GM23248 (cell line): ENCODE measurements at regions not wholly inside any gene's neighbourhood (a gene's known extent, or its start where the extent isn't known, plus 50 kb on each side); places are given as distances from the start of the nearest gene placed in this dataset.

Source experiments
- DNase-seq: peaks from one replicate; pipeline ENCODE4 v3.0.0-alpha.2; 2015
- H2AFZ ChIP-seq: fragments of 200-600 bp; sonication (generic); 2 replicates; pipeline ENCODE4 v1.6.1; 2016; ENCODE audit warnings: antibody characterized with exemption
- H3F3A ChIP-seq: fragments of 200-600 bp; sonication (generic); 2 replicates; pipeline ENCODE4 v1.6.1; 2016; ENCODE audit warnings: mild to moderate bottlenecking, antibody characterized with exemption, mixed run types; ENCODE audit not compliant: insufficient read depth
- H3K27ac ChIP-seq: fragments of 200-600 bp; sonication (generic); 2 replicates; pipeline ENCODE4 v1.5.1; 2016; ENCODE audit warnings: mild to moderate bottlenecking
- H3K27me3 ChIP-seq: fragments of 200-600 bp; sonication (generic); replicated peaks from 2 replicates; pipeline ENCODE4 v1.6.1; 2016; ENCODE audit warnings: mild to moderate bottlenecking; ENCODE audit not compliant: insufficient read depth
- H3K36me3 ChIP-seq: fragments of 200-600 bp; sonication (generic); 2 replicates; pipeline ENCODE4 v1.6.1; 2016; ENCODE audit warnings: low read depth, mild to moderate bottlenecking
- H3K4me1 ChIP-seq: fragments of 200-600 bp; sonication (generic); 2 replicates; pipeline ENCODE4 v1.6.1; 2016; ENCODE audit warnings: mild to moderate bottlenecking; ENCODE audit not compliant: insufficient read depth
- H3K4me2 ChIP-seq: fragments of 200-600 bp; sonication (generic); one replicate; pipeline ENCODE4 v1.6.1; 2016; ENCODE audit warnings: mild to moderate bottlenecking; ENCODE audit not compliant: unreplicated experiment
- H3K4me3 ChIP-seq: fragments of 200-600 bp; sonication (generic); 2 replicates; pipeline ENCODE4 v1.5.1; 2016; ENCODE audit warnings: mild to moderate bottlenecking
- H3K79me2 ChIP-seq: fragments of 200-600 bp; sonication (generic); 2 replicates; pipeline ENCODE4 v1.6.1; 2016; ENCODE audit warnings: mild to moderate bottlenecking; ENCODE audit not compliant: insufficient read depth
- H3K9ac ChIP-seq: fragments of 200-600 bp; sonication (generic); 2 replicates; pipeline ENCODE4 v1.6.1; 2016; ENCODE audit warnings: mild to moderate bottlenecking
- H3K9me2 ChIP-seq: fragments of 200-600 bp; sonication (generic); 2 replicates; pipeline ENCODE4 v1.6.1; 2016; ENCODE audit warnings: mixed run types, mild to moderate bottlenecking, moderate library complexity; ENCODE audit not compliant: insufficient read depth
- H3K9me3 ChIP-seq: fragments of 200-600 bp; sonication (generic); one replicate; pipeline ENCODE4 v1.6.1; 2017; ENCODE audit warnings: low read depth
- H4K20me1 ChIP-seq: fragments of 200-600 bp; sonication (generic); 2 replicates; pipeline ENCODE4 v1.6.0; 2016; ENCODE audit not compliant: insufficient read depth
- EZH2 ChIP-seq: fragments of 200-600 bp; sonication (generic); IDR thresholded peaks from 2 replicates; pipeline ENCODE4 v1.6.1; 2018; ENCODE audit warnings: antibody characterized with exemption, mild to moderate bottlenecking; ENCODE audit not compliant: insufficient read depth, poor library complexity, severe bottlenecking
- EZH2phosphoT487 ChIP-seq: fragments of 200-600 bp; sonication (generic); IDR thresholded peaks from 2 replicates; pipeline ENCODE4 v1.6.1; 2018; ENCODE audit warnings: antibody characterized with exemption, moderate library complexity, mild to moderate bottlenecking, low read depth; ENCODE audit not compliant: insufficient read depth
- WGBS, 2 experiments: methylation state at CpG; one replicate each; pipeline ENCODE4 v1.1.6; 2015 to 2017; ENCODE audit warnings: low lambda C conversion rate in 2 of 2, low coverage in 1 of 2; ENCODE audit errors: missing lambda C conversion rate in 2 of 2; 5-methylcytosine and 5-hydroxymethylcytosine counted together
- in situ Hi-C: fragments of 300-500 bp; cut with MboI; formaldehyde crosslinking; loops from 2 replicates; pipeline ENCODE4 v1.15.0; 2020

DNA sequence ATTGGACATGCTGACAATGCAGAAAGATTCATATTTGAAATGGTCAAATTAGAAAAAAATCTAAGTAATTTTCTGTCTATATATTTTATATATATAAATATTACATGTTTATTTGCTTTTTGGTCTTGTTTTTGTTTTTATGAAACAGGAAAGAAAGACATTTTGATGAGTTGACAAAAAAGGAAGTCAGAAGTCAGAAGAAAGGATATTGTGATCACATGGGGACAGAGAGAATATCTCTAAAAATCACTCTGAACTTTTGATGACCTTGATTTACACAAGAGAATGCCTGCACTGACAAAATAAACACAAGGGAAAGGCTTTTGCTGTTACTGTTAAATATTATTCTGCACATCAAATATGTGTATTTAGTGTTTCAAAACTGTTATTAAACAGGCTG, 811.2 kb downstream of the SI start:
- Histone ChIP-seq H4K20me1 (no peaks in the 10 kb centered on the region), H3K9me2 (no peaks in the 10 kb centered on the region), H3K27me3 (no peaks in the 10 kb centered on the region), H3K9me3 (no peaks in the 10 kb centered on the region), H3K27ac (no peak overlapping the region), H3K36me3 (no peaks in the 10 kb centered on the region), H3F3A (no peaks in the 10 kb centered on the region), H3K79me2 (no peaks in the 10 kb centered on the region), H3K4me2 (no peak overlapping the region), H3K4me3 (no peak overlapping the region), H2AFZ (no peak overlapping the region), H3K4me1 (no peaks in the 10 kb centered on the region), H3K9ac (no peak overlapping the region)
- no peak for DNase-seq
- in situ Hi-C loops: no loop called here
- TF ChIP-seq EZH2phosphoT487 (no peak), EZH2 (no peak)

DNA sequence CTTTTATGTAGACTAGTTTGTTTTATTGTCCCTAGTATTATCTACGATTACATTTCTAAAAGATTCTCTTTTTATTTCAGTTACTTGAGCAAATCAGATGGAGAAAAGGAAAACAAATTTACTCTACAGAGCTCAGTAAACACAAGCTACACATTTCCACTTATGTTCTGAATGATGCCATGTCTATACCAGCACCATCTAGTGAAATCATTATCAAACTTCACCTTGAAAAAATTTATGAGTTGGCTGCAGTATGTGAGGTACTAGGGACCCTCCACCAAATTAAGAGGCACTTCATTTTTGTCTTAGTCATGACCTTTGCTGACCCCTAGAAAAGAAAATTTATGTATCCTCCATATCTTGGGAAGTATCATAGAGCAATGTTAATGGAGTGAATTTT, 827.4 kb downstream of the SI start:
- Histone ChIP-seq H3K9me3 (no peaks in the 10 kb centered on the region), H3K4me1 (no peaks in the 10 kb centered on the region), H3K9me2 (no peaks in the 10 kb centered on the region), H3K4me2 (no peak overlapping the region), H3K36me3 (no peaks in the 10 kb centered on the region), H3K4me3 (no peak overlapping the region), H2AFZ (no peak overlapping the region), H3K9ac (no peak overlapping the region), H3K27ac (no peak overlapping the region), H3F3A (no peaks in the 10 kb centered on the region), H3K79me2 (no peaks in the 10 kb centered on the region), H3K27me3 (no peaks in the 10 kb centered on the region), H4K20me1 (no peaks in the 10 kb centered on the region)
- no peak for TF ChIP-seq EZH2
- no peak for TF ChIP-seq EZH2phosphoT487
- WGBS, 2 experiments: 39 to 45% methylated on average over 1 of the region's 1 CpG
- in situ Hi-C loops: no loop called here
- DNase-seq: no peak

DNA sequence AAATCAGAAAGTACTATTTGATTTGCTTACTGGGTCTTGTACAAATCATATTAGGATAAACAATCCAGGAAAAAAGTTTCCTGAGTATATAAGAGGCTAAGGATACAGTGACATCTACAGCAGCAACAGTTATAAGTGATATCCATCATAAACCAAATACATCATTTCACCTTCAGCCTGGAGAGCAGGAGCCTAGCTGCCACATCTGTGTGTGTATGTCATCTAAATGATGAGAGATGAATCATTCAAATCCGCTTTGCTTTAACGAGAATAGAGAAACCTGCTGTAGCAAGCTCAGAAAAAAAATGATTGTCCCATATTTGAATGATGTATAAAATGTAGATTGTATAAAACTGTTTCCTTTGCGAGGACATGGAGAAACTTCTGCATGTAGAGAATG, 841.4 kb downstream of the SI start:
- no peak overlapping the region for H3K4me2 ChIP-seq
- no peak for DNase-seq
- H3K9ac ChIP-seq: no peak overlapping the region
- no peaks in the 10 kb centered on the region for H3F3A ChIP-seq
- WGBS, 2 experiments: 67 to 74% methylated on average over 3 of the region's 3 CpGs
- H3K27me3 ChIP-seq: no peaks in the 10 kb centered on the region
- no peak overlapping the region for H3K27ac ChIP-seq
- no peaks in the 10 kb centered on the region for H3K9me2 ChIP-seq
- in situ Hi-C loops: no loop called here
- H4K20me1 ChIP-seq: no peaks in the 10 kb centered on the region
- TF ChIP-seq EZH2: no peak
- TF ChIP-seq EZH2phosphoT487: no peak
- H2AFZ ChIP-seq: no peak overlapping the region
- H3K4me3 ChIP-seq: no peak overlapping the region
- H3K4me1 ChIP-seq: no peaks in the 10 kb centered on the region
- H3K36me3 ChIP-seq: no peaks in the 10 kb centered on the region
- no peaks in the 10 kb centered on the region for H3K79me2 ChIP-seq
- H3K9me3 ChIP-seq: no peaks in the 10 kb centered on the region

DNA sequence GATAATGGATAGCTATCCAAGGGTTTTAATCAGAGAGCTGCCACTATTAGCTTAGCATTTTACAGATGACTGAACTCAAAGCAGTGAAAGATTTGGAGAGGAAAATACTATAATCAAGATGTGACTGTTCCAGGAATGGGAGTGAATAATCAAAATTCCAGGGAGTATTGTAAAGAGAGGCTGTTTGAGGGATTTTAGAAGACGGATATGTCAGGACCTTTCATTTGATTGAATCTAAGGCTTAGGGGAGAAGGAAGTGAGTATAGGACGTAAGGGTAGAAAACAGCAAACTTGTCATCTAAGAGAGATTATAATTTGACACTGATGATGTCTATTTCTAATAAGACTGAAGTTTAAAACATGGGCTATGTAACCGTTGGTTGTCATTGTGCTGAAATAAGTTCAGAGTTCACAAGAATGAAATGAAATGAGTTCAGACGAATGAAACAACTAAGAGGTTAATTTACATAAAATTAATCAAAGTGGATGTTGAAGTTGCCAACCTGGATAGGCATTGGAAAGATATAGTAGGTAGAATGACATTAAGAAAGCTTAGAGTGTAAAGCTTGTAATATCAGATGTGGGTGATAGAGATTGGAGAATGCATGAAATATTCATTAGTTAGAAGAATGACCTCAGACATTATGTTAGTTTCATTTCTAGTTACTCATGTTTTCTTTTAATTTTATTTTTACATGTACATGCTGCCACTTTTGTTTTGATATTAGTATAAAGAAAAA, 842.8 kb downstream of the SI start:
- H3K9me2 ChIP-seq: no peaks in the 10 kb centered on the region
- in situ Hi-C loops: no loop called here
- no peaks in the 10 kb centered on the region for H4K20me1 ChIP-seq
- no peak overlapping the region for H3K9ac ChIP-seq
- no peaks in the 10 kb centered on the region for H3F3A ChIP-seq
- no peak for TF ChIP-seq EZH2phosphoT487
- no peak for TF ChIP-seq EZH2
- H3K27ac ChIP-seq: no peak overlapping the region
- H3K4me1 ChIP-seq: no peaks in the 10 kb centered on the region
- H3K9me3 ChIP-seq: no peaks in the 10 kb centered on the region
- WGBS, 2 experiments: 39 to 44% methylated on average over 4 of the region's 4 CpGs
- H2AFZ ChIP-seq: no peak overlapping the region
- no peaks in the 10 kb centered on the region for H3K79me2 ChIP-seq
- H3K27me3 ChIP-seq: no peaks in the 10 kb centered on the region
- no peak overlapping the region for H3K4me2 ChIP-seq
- no peaks in the 10 kb centered on the region for H3K36me3 ChIP-seq
- DNase-seq: no peak
- H3K4me3 ChIP-seq: no peak overlapping the region

DNA sequence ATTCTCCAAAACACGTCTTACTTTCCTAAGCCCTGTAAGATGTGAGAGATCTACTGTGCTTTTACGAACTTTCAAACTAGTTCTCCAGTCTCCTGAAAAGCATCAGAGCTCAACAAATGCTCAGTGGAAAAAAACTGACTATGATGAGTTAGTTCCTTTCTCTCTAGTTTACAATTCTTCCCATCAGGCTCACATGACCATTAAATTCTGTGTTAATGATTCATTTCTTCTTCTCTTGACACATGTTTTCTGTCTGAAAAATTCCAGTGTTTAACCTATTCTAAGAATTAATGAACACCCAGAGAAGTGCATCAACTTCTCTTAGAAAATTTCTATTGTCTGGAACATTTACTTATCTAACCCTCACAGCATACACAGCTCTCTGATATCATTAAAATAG, 844.3 kb downstream of the SI start:
- no peak for TF ChIP-seq EZH2phosphoT487
- no peak for TF ChIP-seq EZH2
- Histone ChIP-seq H3K9me3 (no peaks in the 10 kb centered on the region), H3K4me1 (no peaks in the 10 kb centered on the region), H2AFZ (no peak overlapping the region), H4K20me1 (no peaks in the 10 kb centered on the region), H3K4me2 (no peak overlapping the region), H3K9me2 (no peaks in the 10 kb centered on the region), H3F3A (no peaks in the 10 kb centered on the region), H3K4me3 (no peak overlapping the region), H3K9ac (no peak overlapping the region), H3K36me3 (no peaks in the 10 kb centered on the region), H3K27ac (no peak overlapping the region), H3K79me2 (no peaks in the 10 kb centered on the region), H3K27me3 (no peaks in the 10 kb centered on the region)
- in situ Hi-C loops: no loop called here
- 12% methylated on average over 2 of the region's 2 CpGs for WGBS, 2 experiments
- no peak for DNase-seq
